ENCODE measurements at regions not wholly inside any gene's neighbourhood (a gene's known extent, or its start where the extent isn't known, plus 50 kb on each side); places are given as distances from the start of the nearest gene placed in this dataset.

DNA sequence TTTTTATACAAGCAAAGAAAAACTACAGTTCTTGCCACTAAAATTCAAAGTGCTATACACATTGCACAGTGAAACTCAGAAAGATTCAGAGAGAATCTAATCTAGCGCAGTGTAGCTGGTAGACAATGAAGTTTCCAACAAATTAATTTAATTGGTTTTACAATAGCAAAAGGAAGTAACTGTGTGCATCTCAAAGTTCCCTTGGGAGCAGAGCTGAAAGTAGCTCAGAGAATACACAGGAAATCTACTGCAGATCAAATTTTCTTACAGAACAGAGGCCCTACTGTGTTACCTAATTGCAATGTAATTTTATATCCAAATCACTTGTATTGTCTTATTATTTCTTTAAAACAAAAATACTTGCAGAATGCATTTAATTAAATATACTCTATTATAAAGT lies 1396.2 kb upstream of the TENM4 start:
- no peaks in the 10 kb centered on the region for H3K27me3 Mint-ChIP-seq (ENCODE audit: low read depth)
- no peaks in the 10 kb centered on the region for H3K4me1 Mint-ChIP-seq
- no peak overlapping the region for H3K4me3 Mint-ChIP-seq
- TF ChIP-seq, protein P1, sequence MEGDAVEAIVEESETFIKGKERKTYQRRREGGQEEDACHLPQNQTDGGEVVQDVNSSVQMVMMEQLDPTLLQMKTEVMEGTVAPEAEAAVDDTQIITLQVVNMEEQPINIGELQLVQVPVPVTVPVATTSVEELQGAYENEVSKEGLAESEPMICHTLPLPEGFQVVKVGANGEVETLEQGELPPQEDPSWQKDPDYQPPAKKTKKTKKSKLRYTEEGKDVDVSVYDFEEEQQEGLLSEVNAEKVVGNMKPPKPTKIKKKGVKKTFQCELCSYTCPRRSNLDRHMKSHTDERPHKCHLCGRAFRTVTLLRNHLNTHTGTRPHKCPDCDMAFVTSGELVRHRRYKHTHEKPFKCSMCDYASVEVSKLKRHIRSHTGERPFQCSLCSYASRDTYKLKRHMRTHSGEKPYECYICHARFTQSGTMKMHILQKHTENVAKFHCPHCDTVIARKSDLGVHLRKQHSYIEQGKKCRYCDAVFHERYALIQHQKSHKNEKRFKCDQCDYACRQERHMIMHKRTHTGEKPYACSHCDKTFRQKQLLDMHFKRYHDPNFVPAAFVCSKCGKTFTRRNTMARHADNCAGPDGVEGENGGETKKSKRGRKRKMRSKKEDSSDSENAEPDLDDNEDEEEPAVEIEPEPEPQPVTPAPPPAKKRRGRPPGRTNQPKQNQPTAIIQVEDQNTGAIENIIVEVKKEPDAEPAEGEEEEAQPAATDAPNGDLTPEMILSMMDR (conservative IDR thresholded peaks at IDR 0.05), result no peak
- no peak overlapping the region for H3K27ac Mint-ChIP-seq (ENCODE audit: unreplicated experiment)
- H3K36me3 Mint-ChIP-seq (ENCODE audit: low read depth), result no peaks in the 10 kb centered on the region
- H3K9me3 Mint-ChIP-seq, result no peaks in the 10 kb centered on the region
- no peak for DNase-seq (ENCODE audit: low read depth, low spot score)

DNA sequence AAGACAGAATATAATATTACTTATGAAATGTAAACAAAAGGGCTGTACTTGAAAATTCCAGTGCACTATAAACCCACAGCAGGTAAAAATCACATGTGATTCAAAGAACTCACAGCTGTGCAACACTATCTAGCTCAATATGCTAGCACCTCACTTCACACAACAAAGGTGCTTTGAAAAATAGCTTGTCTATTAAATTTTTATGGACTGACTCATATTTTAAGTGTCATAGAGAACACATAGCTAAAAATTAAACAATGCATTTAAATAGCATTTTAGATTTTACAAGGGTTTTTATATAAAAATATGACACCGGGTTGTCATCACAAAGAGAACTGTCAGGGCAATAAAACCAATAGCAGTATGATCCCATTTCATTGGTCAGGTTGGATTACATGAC lies 1390.5 kb upstream of the TENM4 start:
- Mint-ChIP-seq H3K4me3 (no peak overlapping the region), H3K27me3 (ENCODE audit: low read depth) (no peaks in the 10 kb centered on the region), H3K36me3 (ENCODE audit: low read depth) (no peaks in the 10 kb centered on the region), H3K4me1 (no peaks in the 10 kb centered on the region), H3K9me3 (no peaks in the 10 kb centered on the region), H3K27ac (ENCODE audit: unreplicated experiment) (no peak overlapping the region)
- TF ChIP-seq, protein P1 (conservative IDR thresholded peaks at IDR 0.05), result no peak
- DNase-seq (ENCODE audit: low read depth, low spot score), result no peak

DNA sequence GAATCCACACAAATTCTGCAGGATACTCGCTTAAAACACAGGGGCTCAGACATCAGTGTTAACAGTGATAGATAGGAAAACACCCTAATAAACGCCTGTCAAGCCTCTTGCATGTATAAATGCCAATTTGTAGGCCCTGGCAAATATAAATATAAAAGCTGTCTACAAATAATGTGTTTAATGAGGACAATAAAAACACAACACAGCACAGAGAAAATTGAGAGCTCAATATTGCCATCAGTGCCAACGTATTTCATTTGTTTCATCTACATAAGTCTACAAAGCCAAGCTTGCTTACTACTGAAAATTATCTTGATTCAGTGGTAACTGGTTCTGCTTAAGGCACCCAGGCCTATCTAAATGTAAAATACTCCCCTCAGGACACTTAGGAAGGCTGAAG lies 1387.0 kb upstream of the TENM4 start:
- no peaks in the 10 kb centered on the region for H3K9me3 Mint-ChIP-seq
- no peak for DNase-seq (ENCODE audit: low read depth, low spot score)
- no peak overlapping the region for H3K4me3 Mint-ChIP-seq
- no peaks in the 10 kb centered on the region for H3K4me1 Mint-ChIP-seq
- no peak overlapping the region for H3K27ac Mint-ChIP-seq (ENCODE audit: unreplicated experiment)
- no peaks in the 10 kb centered on the region for H3K27me3 Mint-ChIP-seq (ENCODE audit: low read depth)
- H3K36me3 Mint-ChIP-seq (ENCODE audit: low read depth), result no peaks in the 10 kb centered on the region
- TF ChIP-seq, protein P1 (conservative IDR thresholded peaks at IDR 0.05), result no peak

DNA sequence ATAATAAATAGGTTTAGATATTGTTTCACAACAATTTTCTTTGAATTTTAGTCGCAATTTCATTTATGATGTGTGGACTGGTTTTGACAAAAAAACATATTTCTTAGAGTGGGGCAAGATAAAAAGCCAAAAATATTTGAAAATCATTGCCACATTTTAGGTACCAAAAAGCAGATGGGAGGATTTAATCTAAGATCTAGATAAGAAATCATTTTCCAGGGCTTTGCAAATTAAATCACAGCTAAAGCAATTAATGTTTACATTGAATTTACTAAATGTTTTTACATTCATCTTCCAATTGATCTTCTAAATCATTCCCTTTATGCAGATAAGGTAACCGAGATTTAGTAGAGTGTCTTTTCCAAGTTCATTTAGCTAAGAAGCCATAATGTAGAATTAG lies 1386.0 kb upstream of the TENM4 start:
- no peaks in the 10 kb centered on the region for H3K4me1 Mint-ChIP-seq
- no peaks in the 10 kb centered on the region for H3K9me3 Mint-ChIP-seq
- H3K27ac Mint-ChIP-seq (ENCODE audit: unreplicated experiment), result no peak overlapping the region
- DNase-seq (ENCODE audit: low read depth, low spot score), result no peak
- H3K27me3 Mint-ChIP-seq (ENCODE audit: low read depth), result no peaks in the 10 kb centered on the region
- H3K36me3 Mint-ChIP-seq (ENCODE audit: low read depth), result no peaks in the 10 kb centered on the region
- H3K4me3 Mint-ChIP-seq, result no peak overlapping the region
- TF ChIP-seq, protein P1 (conservative IDR thresholded peaks at IDR 0.05), result no peak

DNA sequence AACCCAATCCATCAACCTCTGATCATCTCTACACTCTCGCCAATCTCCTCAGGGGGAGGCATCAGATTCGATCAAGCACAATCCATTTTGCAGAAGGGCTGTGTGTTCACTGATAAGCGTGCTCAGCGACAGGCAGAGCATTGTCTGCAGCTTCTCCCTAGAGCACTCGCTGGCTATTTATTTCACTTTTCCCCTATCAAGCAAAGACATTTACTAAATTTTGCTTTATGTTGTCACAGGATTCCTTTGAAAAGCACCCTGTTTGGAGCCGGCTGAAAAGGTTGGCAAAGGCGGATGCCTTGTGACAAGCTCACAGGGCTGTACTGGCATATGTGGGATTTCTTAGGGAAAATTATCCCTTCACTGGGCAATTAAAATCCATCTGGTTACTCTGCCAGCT lies 1381.5 kb upstream of the TENM4 start:
- no peaks in the 10 kb centered on the region for H3K27me3 Mint-ChIP-seq (ENCODE audit: low read depth)
- DNase-seq (ENCODE audit: low read depth, low spot score), result no peak
- no peak overlapping the region for H3K27ac Mint-ChIP-seq (ENCODE audit: unreplicated experiment)
- no peaks in the 10 kb centered on the region for H3K4me1 Mint-ChIP-seq
- H3K9me3 Mint-ChIP-seq, result no peaks in the 10 kb centered on the region
- H3K36me3 Mint-ChIP-seq (ENCODE audit: low read depth), result no peaks in the 10 kb centered on the region
- H3K4me3 Mint-ChIP-seq, result no peak overlapping the region
- TF ChIP-seq, protein P1 (conservative IDR thresholded peaks at IDR 0.05), result no peak

DNA sequence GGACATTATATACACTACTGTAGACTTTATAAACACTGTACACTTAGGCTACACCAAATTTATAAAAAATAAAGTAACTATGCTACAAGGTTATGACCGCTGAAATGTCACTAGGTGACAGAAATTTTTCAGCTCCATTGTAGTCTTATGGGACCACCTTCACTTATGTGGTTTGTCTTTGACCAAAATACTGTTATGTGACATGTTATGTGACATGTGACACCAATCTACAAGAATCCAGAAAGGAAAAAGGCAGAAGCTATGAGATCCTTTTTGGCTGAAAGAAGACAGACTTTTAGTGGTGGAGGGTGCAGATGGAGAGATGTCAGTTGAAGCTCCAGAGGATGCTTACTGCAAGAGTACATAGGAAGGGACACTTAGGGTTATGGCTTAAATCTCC lies 1378.4 kb upstream of the TENM4 start:
- DNase-seq (ENCODE audit: low read depth, low spot score), result no peak
- no peaks in the 10 kb centered on the region for H3K27me3 Mint-ChIP-seq (ENCODE audit: low read depth)

More for the DNA sequence above, 1378.4 kb upstream of the TENM4 start:
- TF ChIP-seq, protein P1 (conservative IDR thresholded peaks at IDR 0.05), result no peak
- Mint-ChIP-seq H3K27ac (ENCODE audit: unreplicated experiment) (no peak overlapping the region), H3K4me1 (peaks cover 5% of the 10 kb centered on the region), H3K4me3 (no peak overlapping the region), H3K9me3 (no peaks in the 10 kb centered on the region), H3K36me3 (ENCODE audit: low read depth) (no peaks in the 10 kb centered on the region)

All from neural crest cell (in vitro differentiated cells).